GM18873 (cell line): ENCODE measurements at regions not wholly inside any gene's neighbourhood (a gene's known extent, or its start where the extent isn't known, plus 50 kb on each side); places are given as distances from the start of the nearest gene placed in this dataset.

Experiments used
- ATAC-seq: cut with Tn5 transposase; IDR thresholded peaks from one replicate; pipeline ENCODE4 v1.9.1; 2021; ENCODE audit warnings: mild to moderate bottlenecking, moderate library complexity, moderate number of reproducible peaks; ENCODE audit not compliant: unreplicated experiment, low FRiP score

DNA sequence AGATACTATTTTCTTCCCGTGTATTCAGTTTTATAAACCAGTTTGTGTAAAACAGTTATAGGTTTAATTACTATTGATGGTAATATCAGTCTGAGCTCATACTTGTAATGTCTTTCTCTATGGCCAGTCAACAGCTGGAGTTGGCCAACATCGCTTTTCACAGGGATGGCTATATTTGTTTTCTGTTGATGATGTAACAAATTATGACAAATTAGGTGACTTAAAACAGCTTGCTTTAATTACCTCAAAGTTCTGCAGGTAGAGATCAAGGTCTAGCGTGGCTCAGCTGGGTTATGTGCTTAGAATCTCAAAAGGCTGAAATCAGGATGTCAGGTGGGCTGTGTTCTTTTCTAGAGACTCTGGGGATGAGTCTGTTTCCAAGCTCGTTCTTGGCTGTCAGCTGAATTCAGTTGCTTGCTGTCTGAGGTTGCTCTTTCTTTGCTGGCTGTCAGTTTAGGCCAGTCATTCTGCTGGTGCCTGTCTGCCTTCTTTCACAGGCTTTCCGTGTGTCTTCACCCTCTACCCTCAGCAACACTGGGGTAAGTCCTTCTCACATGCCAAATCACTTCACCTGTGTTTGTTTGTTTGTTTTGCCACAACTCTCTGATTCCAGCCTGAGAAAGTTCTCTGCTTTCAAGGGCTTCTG is 370.2 kb upstream of the E2F7 start:
- no peak for ATAC-seq

- ATAC-seq = no peak
Observed at GRCh38 chr12:77433799-77434198, 368.4 kb upstream of the E2F7 start.

DNA sequence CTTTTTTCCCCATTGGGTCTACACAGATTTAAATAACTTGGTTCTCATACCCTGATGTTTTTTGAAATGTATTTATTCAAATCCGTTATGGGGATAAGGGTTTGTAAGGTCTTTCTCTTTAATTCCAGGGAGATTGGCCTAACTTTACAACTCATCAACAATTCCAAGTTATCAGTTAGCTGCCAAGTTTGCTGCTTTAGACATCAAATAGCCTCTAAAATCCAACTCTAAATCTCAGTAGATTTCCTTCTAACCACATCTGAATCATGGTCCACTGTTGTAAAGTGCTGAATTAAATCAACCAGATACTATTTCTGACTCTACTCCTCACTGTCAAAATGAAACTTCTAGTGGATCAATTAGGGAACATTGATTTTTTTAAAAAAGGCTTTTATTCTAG is 364.1 kb upstream of the E2F7 start:
- ATAC-seq = no peak

DNA sequence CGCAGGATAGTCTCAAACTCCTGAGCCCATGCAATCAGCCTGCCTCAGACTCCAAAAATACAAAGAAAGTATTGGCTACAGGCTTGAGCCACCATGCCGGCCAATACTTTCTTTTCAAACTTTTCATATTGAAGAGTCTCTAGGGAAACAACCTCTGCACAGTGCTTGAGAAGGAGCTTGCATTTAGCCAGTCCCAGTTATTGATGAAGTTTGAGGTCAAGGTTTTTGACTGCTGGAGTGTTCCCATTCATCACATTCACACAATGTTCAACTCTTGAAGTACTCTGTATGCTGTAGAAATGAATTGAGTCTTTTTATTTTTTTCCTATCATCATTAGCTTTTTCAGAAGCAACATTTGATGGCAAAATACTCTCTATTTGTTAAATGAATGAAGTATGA is 355.8 kb upstream of the E2F7 start:
- no peak for ATAC-seq

DNA sequence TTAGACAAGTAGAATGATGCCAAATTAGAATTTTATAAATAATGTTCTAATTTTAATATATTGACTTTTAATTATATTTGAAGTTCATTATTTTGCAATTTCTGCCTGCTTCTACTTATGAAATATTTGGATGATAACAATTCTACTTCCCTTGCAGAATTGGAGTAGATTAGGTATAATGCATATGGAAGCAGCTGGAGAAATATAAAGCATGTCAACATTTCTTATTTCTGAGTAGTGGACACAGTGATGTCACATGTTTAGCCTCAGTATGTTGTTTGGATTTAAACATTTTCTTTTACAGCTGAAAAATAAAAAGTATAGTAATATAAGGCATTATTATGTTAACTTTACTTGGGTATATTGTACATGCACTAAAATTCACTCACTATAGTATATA is 344.2 kb upstream of the E2F7 start:
- ATAC-seq = no peak

DNA sequence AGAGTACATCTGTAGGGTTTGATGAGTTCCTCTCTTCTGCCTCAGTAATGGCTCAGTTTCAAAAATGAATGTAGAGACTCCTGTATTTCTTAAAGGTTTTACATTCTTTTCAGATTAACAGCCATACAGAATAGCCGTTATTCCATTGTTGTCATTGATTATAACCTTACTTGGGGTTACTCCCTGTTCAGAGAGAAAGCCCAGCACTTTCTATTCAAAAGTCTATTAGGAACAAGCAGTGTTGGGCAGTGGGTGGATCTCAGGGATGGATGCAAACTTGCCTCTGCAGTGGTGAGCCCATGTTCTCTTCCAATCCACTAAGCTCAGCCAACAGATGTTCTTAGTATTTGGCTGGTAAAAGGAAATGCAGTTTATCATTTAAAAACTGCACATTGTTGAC is 342.6 kb upstream of the E2F7 start:
- ATAC-seq = no peak

DNA sequence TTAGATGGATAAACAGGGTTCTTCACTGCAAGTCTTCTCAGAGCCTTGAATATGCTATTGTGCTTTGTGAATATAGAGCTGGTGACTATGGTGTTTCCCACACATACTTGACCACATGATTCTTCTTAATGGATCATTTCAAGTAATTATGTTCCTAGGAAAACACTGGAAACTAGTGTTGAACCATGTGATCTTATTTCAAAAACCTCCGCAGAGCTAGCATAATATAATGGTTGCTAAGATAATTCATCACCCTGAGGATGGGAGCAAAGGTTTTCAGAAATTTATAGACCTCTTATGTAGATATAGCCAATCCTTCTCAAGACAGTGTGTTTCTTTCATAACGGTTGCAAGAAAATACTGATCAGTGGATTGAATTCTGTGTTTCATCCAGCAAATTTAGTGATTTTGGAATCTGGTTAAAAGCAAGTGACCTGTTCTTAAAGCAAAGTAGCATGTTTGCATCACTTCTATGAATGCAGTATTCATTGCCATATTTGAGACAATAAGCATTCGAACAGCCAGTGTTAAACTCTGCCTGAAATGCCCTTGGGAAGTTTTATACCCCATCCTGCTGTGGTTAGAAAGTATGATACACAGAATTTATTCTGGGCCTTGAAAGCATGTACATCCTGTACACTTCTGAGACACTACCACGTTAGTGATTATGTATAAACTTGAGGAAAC is 341.0 kb upstream of the E2F7 start:
- no peak for ATAC-seq

GRCh38 chr12:77402716-77403115 is 337.3 kb upstream of the E2F7 start:
- no peak for ATAC-seq

DNA sequence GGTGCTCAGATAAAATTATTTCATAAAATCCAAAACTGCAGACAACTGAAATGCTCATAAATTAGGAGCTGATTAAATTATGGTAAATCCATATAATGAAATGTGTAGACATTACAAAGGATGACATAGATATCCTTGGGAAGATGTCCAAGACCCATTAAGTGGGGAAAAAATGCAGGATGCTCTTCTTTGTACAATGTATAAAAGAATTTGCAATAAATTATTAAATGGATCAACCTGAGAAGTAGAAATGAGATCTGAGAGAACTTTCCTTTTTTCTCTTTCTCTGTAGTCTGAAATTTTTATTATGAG is 336.4 kb upstream of the E2F7 start:
- no peak for ATAC-seq

DNA sequence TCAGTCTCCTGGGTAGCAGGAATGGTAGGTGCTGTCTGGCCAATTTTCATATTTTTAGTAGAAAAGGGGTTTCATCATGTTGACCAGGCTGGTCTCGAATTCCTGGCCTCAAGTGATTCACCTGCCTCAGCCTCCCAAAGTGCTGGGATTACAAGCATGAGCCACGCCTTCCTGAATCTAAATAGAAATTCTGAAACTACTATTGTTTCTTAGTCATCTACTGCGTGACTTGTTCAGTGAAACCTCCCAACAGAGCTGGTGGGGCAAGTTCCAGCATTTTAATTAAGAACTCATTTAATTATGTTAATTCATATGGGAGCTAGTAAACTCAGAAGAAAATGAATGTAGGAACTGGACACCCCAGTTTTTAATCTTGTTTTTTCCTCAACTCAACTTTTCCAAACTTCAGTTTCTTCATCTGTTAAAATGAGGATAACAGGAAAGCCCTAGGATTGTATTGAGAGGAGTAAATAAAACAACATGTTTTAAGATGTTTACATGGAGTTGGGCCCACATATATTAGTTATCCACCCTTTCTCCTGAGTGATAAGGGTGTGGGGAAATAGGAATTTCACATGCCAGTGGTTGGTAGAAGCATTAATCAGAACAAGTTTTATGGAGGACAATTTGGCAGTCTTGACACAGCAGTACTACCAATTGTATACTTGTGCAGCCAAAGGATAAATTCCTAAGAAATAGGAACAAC is 335.8 kb upstream of the E2F7 start:
- no peak for ATAC-seq

DNA sequence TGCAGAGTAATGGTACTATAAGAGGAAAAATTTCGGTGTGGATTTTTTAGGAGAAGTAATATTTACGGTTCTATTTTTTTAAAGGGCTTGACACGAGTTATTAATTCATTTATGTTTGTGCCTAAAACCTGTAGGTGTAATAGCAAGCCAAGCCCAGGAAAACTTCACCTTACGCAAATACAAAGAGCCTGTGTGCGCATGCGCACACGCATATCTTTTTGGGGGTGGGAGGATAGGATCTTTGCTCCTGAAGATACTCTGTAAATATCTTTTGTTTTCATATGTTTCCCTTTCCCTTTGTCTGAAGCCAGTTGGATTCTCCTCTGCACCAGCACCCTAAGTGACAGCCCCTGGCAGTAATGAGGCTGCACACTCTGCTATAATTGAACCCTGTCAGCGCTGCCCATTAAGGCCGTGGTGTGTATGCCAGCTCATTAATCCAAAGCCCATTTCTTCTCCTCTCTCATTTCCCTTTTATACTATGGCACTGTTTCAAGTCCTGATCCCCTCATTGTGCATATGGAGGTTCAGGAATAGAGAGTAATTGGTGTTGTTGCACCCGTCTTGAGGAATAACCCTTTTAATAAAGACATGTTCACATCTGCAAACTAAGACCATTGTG is 327.2 kb upstream of the E2F7 start:
- ATAC-seq = no peak

DNA sequence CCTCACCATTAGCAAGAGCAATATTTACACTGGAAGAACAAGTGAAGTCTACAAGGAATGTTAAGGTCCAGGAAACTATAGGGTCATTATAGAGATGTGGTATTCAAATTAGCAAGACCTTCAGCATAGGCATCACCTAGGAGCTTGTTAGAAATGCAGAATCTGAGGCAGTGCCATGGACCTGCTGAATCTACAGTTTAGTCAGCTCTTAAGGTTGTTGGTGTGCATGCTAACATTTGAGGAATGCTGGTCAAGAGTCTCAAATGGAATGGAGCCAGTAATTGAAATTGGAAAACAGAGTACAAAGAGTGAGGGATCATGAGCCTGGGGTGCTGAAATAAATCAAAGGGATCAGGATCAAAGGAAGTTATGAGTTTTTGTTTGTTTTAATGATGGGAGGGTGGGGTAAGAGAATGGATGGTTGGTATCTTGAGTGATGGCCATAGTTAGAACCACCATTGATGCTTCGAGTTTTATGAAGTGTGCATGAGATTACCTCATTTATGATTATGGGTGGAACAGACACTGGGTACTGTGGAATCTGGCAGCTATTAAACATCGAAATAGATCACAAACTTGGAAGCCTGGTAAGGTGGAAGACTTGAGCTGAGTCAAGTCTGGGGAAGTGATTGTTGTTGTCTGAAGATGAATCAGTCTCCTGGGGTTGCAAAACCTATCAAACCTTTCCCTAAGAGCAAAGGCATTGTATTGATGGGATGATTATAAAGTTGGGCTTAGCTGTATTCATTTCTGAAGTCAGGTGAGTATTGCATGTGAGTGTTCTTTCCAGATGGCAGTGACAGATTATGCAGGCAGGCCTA is 323.3 kb upstream of the E2F7 start:
- ATAC-seq = no peak

- ATAC-seq = no peak
Observed at GRCh38 chr12:77387671-77388070, 322.3 kb upstream of the E2F7 start.

GRCh38 chr12:77387214-77387613 is 321.8 kb upstream of the E2F7 start:
- no peak for ATAC-seq

- no peak for ATAC-seq
Observed at GRCh38 chr12:77384941-77385340, 319.6 kb upstream of the E2F7 start.

DNA sequence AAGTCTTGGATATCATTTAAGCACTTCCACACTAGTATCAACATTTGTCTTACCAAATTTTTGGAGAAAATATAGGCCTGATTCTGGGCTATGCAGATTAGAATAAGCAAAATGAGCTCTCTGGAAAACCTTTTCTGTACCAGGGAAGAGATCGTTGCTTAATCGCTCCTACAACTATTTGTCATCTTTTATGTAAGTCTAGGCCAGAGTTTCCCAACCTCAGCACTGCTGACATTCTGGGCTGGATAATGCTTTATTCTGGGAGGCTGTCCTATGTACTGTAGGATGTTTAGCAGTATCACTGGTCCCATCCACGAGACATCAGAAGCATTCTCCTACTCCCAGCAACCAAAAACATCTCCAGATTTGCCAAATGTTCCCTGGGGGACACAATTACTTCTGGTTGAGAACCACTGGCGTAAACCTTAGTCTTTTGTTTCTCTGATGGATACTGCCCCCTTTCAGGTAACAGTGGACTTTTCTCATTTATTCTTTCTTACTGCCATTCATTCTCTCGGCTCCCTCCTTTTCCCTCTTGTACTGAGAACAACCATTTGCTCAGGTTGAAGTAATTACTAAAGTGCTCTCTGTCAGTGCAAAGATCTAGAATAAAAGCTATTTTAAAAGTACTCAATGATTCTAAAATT is 316.9 kb upstream of the E2F7 start:
- no peak for ATAC-seq

DNA sequence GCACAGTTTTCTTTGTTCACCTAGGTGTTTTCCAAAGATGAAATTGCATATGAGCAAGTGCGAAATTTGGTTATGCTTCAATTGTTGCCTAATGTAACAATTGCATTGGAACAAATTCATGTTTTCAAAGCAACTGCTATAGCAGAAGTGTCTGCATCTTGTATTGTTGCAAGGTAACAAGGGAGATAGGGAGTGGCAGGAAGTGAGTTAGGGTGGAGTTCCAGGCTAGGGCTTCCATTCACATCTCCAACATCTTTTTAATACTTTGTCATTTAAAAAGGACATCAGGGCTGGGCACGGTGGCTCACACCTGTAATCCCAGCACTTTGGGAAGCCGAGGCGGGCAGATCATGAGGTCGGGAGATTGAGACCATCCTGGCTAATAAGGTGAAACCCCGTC is 312.3 kb upstream of the E2F7 start:
- ATAC-seq = no peak

DNA sequence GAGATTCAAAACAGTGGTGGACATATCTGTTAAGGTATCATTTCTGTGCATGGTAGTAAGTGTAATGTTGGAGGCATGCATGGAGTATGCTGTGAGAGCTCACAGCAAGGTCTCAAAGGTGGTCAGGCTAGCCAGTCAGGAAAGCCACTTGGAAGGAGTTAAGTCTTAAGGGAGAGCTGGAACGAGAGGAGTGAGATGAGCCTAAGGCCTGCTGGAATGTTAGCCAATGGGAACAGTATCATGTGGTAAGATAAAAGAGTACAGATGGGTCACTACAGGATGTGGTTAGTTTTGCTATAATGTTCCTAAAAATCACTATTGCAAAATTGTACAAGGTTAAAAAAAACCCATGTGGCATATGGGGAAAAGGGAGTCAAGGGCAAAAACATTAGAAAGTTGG is 311.7 kb upstream of the E2F7 start:
- no peak for ATAC-seq

- no peak for ATAC-seq
Observed at GRCh38 chr12:77374673-77375072, 309.3 kb upstream of the E2F7 start.

DNA sequence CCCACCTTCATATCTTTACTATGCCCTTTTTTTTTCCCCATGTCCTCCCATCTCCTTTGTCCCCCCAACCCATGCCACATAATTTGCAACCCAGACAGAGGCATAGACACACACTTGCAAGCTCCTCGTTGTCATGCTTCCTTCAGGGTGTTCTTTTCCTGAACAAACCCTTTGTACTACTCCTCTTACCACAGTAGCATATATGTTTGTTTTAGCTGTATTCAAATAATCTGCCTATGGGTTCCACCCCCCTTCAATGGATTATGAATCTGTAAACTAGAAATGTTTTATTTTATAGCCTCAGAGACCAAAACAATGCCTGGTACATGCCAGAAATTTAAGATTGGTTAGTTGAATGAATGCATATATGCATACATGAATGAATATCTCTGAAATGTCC is 307.1 kb upstream of the E2F7 start:
- ATAC-seq = no peak
